ENCODE measurements at regions not wholly inside any gene's neighbourhood (a gene's known extent, or its start where the extent isn't known, plus 50 kb on each side); places are given as distances from the start of the nearest gene placed in this dataset.
"Not testable (repeated sequence)": the region's sequence is repeated elsewhere in the genome, so short reads cannot be mapped to it uniquely, and the experiment has no call there.

DNA sequence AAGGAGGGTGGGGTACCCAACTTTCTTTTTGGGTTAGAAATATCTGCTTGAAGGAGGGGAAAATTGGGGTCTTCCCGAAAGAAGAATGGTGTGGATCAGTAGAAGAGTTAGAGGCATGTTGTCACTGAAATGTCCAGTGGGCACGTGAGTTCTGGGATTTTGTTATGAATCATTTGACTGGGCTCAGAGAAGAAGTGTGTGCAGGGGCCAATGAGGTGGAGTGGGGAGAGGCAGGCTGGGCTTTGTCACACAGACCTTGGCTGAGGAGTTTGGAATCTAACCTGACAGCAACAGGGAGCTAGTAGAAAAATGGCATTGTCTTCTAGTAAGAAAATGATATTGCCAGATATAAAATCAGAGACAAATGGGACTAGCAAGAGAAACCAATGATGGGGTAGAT, 436.8 kb downstream of the MFSD1 start:
- DNase-seq, result no peak

DNA sequence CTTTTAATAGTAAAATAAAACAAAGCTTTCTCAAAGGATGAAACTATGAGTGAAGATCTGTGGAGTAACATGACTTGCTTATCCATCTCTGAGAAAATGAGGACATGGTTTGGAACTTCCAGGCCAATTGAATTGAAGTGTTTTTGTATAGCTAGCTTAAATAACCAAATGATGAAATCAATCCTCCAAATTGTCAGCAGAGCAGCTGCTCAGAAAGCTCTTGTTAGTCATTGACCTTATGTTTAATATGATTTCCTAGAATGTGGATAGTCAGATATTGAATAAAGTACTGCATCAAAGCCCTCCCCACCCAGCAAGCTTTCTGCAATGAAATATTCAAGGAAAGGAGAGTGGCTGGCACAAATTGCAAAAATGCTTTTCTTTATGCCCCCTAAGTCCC, 437.2 kb downstream of the MFSD1 start:
- DNase-seq, result no peak

DNA sequence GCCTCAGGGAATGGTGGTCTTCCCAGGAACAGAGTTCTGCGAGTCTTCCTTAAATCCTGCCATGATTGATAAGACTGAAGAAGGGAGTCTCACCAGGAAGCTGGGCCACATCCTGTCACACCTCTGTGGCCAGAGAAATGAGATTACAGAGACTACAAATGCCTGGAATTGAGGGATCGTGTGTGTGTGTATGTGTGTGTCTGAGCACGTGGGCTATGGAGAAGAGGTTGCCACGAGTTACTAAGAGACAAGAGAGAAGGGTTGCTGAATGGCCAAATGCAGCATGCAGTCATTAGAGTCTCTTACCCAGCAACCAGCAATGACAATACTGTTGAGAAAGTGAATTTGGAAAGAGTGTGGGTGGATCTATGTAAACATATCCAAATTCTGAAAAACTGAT, 443.1 kb downstream of the MFSD1 start:
- no peak for DNase-seq

DNA sequence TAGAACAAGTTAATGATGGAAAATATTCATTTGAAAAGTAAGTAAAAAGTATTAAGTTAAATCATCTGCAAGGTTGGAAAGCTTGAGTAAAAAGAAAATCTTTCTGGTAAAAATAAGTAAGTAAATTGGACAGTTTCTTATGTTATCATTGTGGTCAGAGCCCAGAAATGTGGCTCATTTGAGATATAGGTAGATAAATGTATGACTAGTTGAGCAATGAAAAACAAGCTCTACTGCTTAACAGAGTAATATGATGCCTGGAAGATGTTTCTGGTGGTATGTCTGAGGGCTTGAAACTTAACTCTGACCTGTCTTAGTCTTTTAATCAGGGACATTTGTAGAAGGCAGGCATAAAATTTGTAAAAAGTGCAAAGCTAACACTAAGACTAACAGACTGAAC, 444.0 kb downstream of the MFSD1 start:
- no peak for DNase-seq

DNA sequence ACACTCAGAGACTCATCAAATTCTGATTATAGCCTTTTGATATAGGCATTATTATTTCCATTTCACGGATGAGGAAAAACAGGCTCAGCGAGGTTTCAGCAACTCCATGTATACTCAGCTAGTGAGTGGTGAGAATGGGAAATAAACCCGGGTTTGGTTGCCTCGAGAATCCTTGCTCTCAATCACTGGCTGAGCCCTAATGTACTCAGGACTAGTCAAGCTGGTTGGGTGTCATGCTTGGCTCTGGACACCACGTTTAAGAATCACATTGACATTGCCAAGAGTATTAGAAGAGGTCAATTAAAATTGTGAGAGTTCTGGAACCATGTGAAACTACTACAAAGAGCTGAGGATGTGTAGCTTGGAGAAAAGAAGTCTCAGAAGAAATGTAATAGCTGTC, 444.5 kb downstream of the MFSD1 start:
- DNase-seq, result no peak

GRCh38 chr3:159249472-159250174, 447.8 kb downstream of the MFSD1 start:
- no peak for DNase-seq

- no peak for DNase-seq
Observed at GRCh38 chr3:159250961-159251360, 449.1 kb downstream of the MFSD1 start.

DNA sequence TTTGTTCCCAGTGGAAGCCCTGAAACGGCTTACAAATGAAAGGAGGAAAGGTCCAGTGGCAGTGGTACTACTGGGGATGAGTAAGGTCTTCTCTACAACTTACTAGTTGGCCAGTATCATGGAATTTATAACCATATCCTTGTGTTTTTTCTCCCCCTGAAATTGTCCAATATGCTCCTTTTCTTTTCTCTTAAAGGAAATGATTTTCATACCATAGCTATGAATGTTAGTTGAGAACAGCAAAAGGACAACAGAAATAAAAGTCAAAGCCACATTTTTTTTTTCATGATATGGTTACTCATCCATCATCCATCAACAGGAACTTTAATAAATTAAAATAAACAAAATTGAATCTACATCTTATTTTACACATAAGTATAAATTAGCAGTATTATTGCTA, 450.4 kb downstream of the MFSD1 start:
- no peak for DNase-seq

DNA sequence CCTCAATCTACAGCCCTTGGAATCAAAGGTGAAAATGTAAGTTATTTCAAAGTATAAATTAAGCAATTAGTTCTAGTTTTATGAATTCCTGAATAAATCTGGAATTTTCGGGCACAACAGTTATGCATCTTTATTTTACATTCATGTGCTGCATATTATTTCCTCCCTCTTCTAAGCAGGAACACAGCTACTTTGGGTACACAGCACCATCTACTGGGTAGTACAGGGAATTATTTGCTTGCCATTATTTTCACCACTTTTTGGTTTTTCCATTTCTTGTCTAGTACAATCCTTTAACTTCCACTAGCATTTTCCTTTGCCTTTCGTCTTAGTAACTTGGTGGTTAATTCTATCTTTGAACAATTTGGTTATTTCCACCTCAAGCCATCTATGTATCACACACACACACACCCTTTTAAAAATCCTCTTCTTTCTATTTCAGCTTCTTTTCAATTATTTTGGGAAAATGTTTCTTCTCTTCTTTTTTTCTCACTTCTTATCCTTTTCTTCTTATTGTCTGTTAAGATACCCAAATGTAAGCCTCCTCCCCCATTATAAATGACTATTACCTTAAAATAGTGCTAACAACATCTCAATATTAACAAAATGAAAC, 451.0 kb downstream of the MFSD1 start:
- peak; percentile 54 for DNase-seq

GRCh38 chr3:159253860-159254259, 452.0 kb downstream of the MFSD1 start:
- no peak for DNase-seq

DNA sequence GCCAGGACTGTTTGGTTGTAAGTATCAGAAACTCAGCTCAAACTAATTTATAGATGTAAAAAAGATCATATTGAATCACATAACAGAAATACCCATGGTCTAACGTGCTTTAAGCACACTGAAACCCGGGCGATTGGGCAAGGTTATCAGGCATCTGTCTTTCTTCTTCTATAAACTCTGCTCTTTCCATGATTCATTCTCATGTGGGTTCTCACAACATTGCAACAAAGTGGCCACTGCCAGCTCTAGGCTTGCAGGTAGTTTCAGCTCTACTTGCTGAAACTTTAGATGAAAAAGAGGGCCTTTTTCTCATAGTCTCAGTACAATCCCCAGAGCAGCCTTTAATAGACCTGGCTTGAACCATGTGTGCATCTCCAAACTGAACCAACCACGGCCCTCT, 456.1 kb downstream of the MFSD1 start:
- DNase-seq, result no peak

DNA sequence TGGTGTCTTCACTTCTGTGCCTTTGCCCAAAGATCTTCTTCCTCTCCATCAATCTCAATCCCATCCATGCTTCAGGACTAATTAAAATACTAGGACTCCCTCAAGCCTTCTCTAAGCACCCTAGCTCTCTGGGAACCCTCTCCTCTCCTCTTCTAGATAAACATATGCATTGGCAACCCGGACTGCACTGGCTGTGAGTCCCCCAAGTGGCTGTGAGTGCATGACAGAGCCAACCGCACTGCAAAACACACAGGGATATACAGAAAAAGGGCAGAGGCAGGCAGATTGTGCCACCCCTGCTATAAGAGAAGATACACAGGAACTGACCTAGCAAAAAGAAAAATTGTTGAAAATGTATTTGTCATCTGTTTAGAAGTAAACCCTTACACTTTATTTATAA, 457.1 kb downstream of the MFSD1 start:
- DNase-seq, result no peak

DNA sequence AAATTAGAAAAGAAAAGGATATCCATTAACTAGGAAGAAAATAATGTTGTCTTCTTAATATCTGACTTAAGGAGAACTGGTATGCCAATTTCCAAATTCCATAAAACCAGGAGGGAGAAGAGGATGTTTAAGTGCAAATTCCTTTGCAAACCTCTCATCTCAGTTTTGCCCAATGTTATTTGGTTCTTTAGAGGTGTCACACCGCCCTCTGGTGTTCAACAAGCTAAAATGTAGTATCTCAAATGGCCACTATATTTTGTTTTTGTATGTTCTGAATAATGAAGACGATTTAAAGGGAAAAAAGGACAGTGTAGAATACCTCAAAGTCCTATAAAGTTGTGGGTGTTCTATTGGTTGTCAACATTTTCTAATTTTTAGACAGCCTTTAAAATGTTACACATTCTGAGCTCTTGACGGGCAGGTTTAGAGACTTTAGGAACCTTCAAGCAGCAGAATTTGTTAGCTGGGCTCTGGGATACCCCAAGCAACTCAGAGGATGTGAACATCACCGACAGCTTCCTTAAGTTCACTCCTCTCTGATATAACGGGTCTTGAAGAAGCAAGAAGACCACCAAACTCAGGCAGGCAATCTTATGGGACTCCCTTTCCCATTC, 458.3 kb downstream of the MFSD1 start:
- peak; percentile 41 for DNase-seq

DNA sequence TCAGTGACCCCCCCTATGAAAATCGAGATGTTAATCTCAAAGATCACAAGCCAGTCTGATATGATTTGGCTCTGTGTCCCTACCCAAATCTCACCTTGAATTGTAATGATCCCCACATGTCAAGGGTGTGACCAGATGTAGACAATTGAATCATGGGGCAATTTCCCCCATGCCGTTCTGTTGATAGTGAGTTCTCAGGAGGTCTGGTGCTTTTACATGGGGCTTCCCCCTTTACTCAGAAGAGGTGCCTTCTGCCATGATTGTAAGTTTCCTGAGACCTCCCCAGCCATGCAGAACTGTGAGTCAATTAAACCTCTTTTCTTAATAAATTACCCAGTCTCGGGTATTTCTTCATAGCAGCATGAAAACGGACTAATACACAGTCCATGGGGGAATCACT, 459.5 kb downstream of the MFSD1 start:
- DNase-seq, result not testable (repeated sequence)

- peak; percentile 12 for DNase-seq
Observed at GRCh38 chr3:159263750-159264553, 462.1 kb downstream of the MFSD1 start.

- DNase-seq, result no peak
Observed at GRCh38 chr3:159265705-159266104, 463.9 kb downstream of the MFSD1 start.

- no peak for DNase-seq
Observed at GRCh38 chr3:159266779-159267178, 464.9 kb downstream of the MFSD1 start.

GRCh38 chr3:159271799-159272512, 470.1 kb downstream of the MFSD1 start:
- no peak for DNase-seq

GRCh38 chr3:159273070-159273469, 471.2 kb downstream of the MFSD1 start:
- no peak for DNase-seq

GRCh38 chr3:159273608-159274007, 471.8 kb downstream of the MFSD1 start:
- DNase-seq, result peak; percentile 7

DNA sequence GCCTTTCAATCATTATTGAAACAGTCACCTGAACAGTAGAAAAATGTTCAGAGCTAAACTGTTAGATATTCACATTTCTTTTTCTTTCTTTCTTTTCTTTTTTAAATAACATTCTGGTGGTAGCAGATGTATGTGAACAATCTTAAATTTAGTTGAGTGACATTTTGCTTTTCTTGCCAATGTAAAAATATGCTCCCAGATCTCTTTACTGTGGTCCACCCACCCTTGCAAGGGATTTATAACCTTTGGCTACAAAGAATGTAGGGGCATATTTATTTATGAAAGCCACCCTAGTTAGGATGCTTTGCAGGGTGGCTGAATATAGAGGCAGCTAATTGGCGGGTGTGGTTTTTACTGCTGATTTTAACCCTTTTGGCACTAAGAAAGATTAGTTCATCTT, 473.9 kb downstream of the MFSD1 start:
- no peak for DNase-seq

DNA sequence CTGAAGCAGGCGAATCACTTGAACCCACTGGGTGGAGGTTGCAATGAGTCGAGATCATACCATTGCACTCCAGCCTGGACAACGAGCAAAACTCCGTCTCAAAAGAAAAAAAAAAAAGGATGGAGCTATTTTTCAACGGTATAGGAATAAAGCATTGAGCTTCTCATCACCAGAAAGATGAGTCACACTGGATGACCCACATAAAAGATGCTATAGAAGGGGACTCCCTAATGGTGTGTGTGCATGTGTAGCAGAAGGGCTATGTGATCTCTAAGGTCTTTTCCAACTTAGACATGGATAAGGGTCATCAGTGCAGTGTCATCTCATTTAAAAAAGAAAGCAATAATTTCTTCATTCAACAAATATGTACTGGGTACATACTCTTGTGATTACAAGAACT, 476.0 kb downstream of the MFSD1 start:
- DNase-seq, result no peak

All from MV-4-11 (cell line).